ENCODE measurements at regions not wholly inside any gene's neighbourhood (a gene's known extent, or its start where the extent isn't known, plus 50 kb on each side); places are given as distances from the start of the nearest gene placed in this dataset.

DNA sequence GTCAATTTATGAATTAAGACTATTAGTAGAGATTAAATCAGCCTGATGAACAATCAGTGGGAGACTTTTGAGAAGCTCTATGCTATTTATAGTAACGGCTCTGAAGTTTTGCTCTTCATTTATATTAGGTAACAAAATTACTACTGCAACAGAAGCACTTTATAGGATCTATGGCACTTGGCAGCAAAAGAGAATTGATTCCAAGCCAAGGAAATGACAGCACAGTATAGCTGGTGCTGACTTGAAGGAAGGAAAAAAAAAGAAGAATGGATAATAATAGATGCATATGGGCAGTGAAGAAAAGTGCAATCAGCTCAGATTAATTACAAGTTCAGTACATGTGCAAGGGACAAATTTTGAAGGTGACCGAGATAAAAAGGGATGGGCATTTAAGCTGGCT is 228.2 kb upstream of the PPFIA2 start:
- TF ChIP-seq CTCF (IDR thresholded peaks at IDR 0.05) = no peak
- Histone ChIP-seq H3K4me1 (no peaks in the 10 kb centered on the region), H3K9me3 (no peaks in the 10 kb centered on the region), H3K4me3 (no peak overlapping the region), H3K27me3 (no peaks in the 10 kb centered on the region), H3K36me3 (no peaks in the 10 kb centered on the region), H3K27ac (no peak overlapping the region)
- intact Hi-C loops (cut with DNase I; ENCODE audit: low total_unique reads) = no loop called here
- DNase-seq = no peak

DNA sequence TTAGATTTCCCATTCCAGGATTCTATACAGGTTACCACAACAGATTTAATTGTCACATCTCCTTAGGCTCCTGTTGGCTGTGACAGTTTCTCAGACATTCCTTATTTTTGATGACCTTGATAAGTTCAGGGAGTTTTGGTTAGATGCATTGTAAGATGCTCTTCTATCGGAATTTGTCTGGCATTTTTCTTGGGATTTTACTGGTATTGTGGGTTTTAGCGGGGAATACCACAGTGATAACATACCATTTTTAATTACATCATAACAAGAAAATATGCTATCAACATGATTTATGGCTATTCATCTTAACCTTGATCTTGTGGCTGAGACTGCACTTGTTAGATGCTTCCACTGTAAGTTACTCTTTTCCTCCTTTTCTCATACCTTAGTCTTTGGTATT is 217.5 kb upstream of the PPFIA2 start:
- H3K36me3 ChIP-seq = no peaks in the 10 kb centered on the region
- intact Hi-C loops (cut with DNase I; ENCODE audit: low total_unique reads) = no loop called here
- H3K4me1 ChIP-seq = no peaks in the 10 kb centered on the region
- H3K27ac ChIP-seq = no peak overlapping the region
- TF ChIP-seq CTCF (IDR thresholded peaks at IDR 0.05) = no peak
- no peaks in the 10 kb centered on the region for H3K9me3 ChIP-seq
- no peak overlapping the region for H3K4me3 ChIP-seq
- no peak for DNase-seq
- H3K27me3 ChIP-seq = no peaks in the 10 kb centered on the region

- TF ChIP-seq CTCF (IDR thresholded peaks at IDR 0.05) = no peak
- Histone ChIP-seq H3K4me3 (no peak overlapping the region), H3K27ac (no peak overlapping the region), H3K9me3 (no peaks in the 10 kb centered on the region), H3K27me3 (no peaks in the 10 kb centered on the region), H3K4me1 (no peaks in the 10 kb centered on the region), H3K36me3 (no peaks in the 10 kb centered on the region)
- DNase-seq = no peak
- intact Hi-C loops (cut with DNase I; ENCODE audit: low total_unique reads) = no loop called here
Measured at GRCh38 chr12:81974762-81975161, 215.6 kb upstream of the PPFIA2 start.

DNA sequence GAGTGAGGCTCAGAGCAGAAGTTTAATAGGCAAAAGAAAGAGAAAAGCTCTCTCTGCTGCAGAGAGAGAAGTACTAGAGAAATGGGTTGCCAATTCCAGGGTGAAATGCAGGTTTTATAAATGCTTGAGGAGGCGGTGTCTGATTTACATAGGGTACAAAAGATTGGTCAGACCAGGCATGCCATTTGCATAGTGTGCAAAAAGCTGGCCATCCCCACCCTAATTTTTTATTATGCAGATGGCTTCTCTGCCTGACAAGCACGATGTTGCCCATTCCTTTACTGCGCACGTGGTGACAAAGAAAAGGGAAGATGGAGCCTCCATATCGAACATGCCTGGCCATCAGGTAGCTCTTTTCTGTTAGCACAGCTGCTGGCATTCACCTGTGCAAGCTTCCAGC is 209.3 kb upstream of the PPFIA2 start:
- Histone ChIP-seq H3K4me3 (no peak overlapping the region), H3K36me3 (no peaks in the 10 kb centered on the region), H3K27ac (no peak overlapping the region), H3K27me3 (no peaks in the 10 kb centered on the region), H3K4me1 (no peaks in the 10 kb centered on the region), H3K9me3 (no peaks in the 10 kb centered on the region)
- no peak for DNase-seq
- intact Hi-C loops (cut with DNase I; ENCODE audit: low total_unique reads) = no loop called here
- no peak for TF ChIP-seq CTCF (IDR thresholded peaks at IDR 0.05)

DNA sequence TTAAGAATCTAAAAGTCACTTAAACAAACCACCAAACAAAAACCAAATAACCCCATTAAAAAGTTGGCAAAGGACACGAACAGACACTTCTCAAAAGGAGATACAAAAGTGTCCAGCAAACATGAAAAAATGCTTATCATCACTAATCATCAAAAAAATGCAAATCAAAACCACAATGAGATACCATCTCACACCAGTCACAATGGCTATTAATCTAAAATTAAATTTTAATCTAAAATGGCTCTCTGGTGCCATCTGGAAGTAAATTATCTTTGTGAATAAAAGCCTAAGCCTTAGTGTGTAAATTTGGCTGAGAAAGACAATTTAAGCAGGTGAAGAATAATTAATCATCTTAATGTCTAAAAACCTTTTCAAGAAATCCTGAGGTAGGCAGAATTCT is 204.5 kb upstream of the PPFIA2 start:
- H3K27me3 ChIP-seq = no peaks in the 10 kb centered on the region
- intact Hi-C loops (cut with DNase I; ENCODE audit: low total_unique reads) = no loop called here
- H3K4me1 ChIP-seq = no peaks in the 10 kb centered on the region
- no peak overlapping the region for H3K4me3 ChIP-seq
- no peak overlapping the region for H3K27ac ChIP-seq
- H3K9me3 ChIP-seq = no peaks in the 10 kb centered on the region
- no peak for DNase-seq
- H3K36me3 ChIP-seq = no peaks in the 10 kb centered on the region
- no peak for TF ChIP-seq CTCF (IDR thresholded peaks at IDR 0.05)

DNA sequence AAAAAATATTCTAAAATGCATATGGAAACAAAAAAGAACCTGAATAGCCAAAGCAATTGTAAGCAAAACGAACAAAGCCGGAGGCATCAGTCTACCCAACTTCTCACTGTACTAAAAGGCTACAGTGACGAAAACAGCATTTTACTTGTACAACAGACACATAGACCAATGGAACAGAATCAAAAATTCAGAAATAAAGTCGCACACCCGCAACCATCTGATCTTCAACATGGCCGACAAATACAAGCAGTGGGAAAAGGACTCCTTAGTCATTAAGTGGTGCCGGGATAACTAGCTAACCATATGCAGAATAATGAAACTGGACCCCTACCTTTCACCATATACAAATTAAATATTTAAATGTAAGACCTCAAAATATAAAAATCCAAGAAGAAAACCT is 203.9 kb upstream of the PPFIA2 start:
- H3K27me3 ChIP-seq = no peaks in the 10 kb centered on the region
- no peaks in the 10 kb centered on the region for H3K36me3 ChIP-seq
- intact Hi-C loops (cut with DNase I; ENCODE audit: low total_unique reads) = no loop called here
- TF ChIP-seq CTCF (IDR thresholded peaks at IDR 0.05) = no peak
- no peaks in the 10 kb centered on the region for H3K9me3 ChIP-seq
- H3K4me1 ChIP-seq = no peaks in the 10 kb centered on the region
- H3K27ac ChIP-seq = no peak overlapping the region
- H3K4me3 ChIP-seq = no peak overlapping the region
- DNase-seq = no peak
